Spleen (tissue), 11 donors: ENCODE measurements at regions not wholly inside any gene's neighbourhood (a gene's known extent, or its start where the extent isn't known, plus 50 kb on each side); places are given as distances from the start of the nearest gene placed in this dataset.

Experiments
- DNase-seq: peaks from one replicate; pipeline ENCODE4 v3.0.0-alpha.2; 2020
- H3K27ac ChIP-seq, 8 donors: fragments of 200-600 bp; sonication (generic) in 7 of 8; 1 replicate in 4 of 8; 2 replicates in 4 of 8; pipeline versions ENCODE4 v1.5.0 to v1.8.0; 2016 to 2021; ENCODE audit warnings: inconsistent platforms in 4 of 8, mild to moderate bottlenecking in 4 of 8, moderate library complexity in 1 of 8
- H3K27me3 ChIP-seq, 7 donors: fragments of 200-600 bp; sonication (generic) in 6 of 7; replicated peaks in 1 of 7; 1 replicate in 4 of 7; 2 replicates in 3 of 7; pipeline versions ENCODE4 v1.5.0 to v1.8.0; 2016 to 2021; ENCODE audit warnings: inconsistent platforms in 3 of 7, mild to moderate bottlenecking in 1 of 7
- H3K36me3 ChIP-seq, 6 donors: fragments of 200-600 bp; sonication (generic) in 5 of 6; 1 replicate in 4 of 6; 2 replicates in 2 of 6; pipeline versions ENCODE4 v1.5.0 to v1.8.0; 2016 to 2021; ENCODE audit warnings: inconsistent platforms in 2 of 6
- H3K4me1 ChIP-seq, 6 donors: fragments of 200-600 bp; sonication (generic) in 5 of 6; 1 replicate in 3 of 6; 2 replicates in 3 of 6; pipeline versions ENCODE4 v1.5.0 to v1.8.0; 2016 to 2021; ENCODE audit warnings: inconsistent platforms in 3 of 6
- H3K4me3 ChIP-seq, 8 donors: fragments of 200-600 bp; sonication (generic) in 7 of 8; 1 replicate in 4 of 8; 2 replicates in 4 of 8; pipeline versions ENCODE4 v1.5.0 to v1.8.0; 2016 to 2021; ENCODE audit warnings: inconsistent platforms in 4 of 8, mild to moderate bottlenecking in 4 of 8, moderate library complexity in 2 of 8
- H3K9me3 ChIP-seq, 8 donors: fragments of 200-600 bp; sonication (generic) in 7 of 8; 1 replicate in 4 of 8; 2 replicates in 4 of 8; pipeline versions ENCODE4 v1.5.0 to v1.8.0; 2016 to 2021; ENCODE audit warnings: inconsistent platforms in 4 of 8
- POLR2A ChIP-seq, 3 donors: fragments of 450-650 bp; IDR thresholded peaks; one replicate each; pipeline ENCODE4 v1.5.1; 2017; ENCODE audit warnings: antibody characterized with exemption in 3 of 3, mild to moderate bottlenecking in 1 of 3
- POLR2AphosphoS5 ChIP-seq, 3 donors: sonication (generic); formaldehyde crosslinking; IDR thresholded peaks; one replicate each; pipeline ENCODE4 v1.5.1; 2017; ENCODE audit warnings: antibody characterized with exemption in 3 of 3
- WGBS, 5 donors: extraction: QIAGEN DNeasy Blood & Tissue Kit in 3 of 5; methylation state at CpG; one replicate each; pipeline versions ENCODE4 v1.1.5 to v1.1.7; 2013 to 2018; 5-methylcytosine and 5-hydroxymethylcytosine counted together
- intact Hi-C: fragments of 100-400 bp; cut with DNase I; formaldehyde crosslinking; loops from one replicate; pipeline ENCODE4 v1.15.0; 2023; ENCODE audit warnings: low total_unique reads
- TF ChIP-seq, protein P1 (sequence below), 11 experiments: fragments of 200-600 bp in 7 of 11; fragments of 450-650 bp in 4 of 11; sonication (generic) in 4 of 11; IDR thresholded peaks in 8 of 11; conservative IDR thresholded peaks in 3 of 11; 1 replicate in 7 of 11; 2 replicates in 4 of 11; pipeline versions ENCODE4 v1.4.0 to v1.8.0; 2016 to 2021; ENCODE audit warnings: antibody characterized with exemption in 11 of 11, inconsistent platforms in 4 of 11, mild to moderate bottlenecking in 1 of 11
- donor health status: healthy with polysubstance abuse.
- donor health status: DM: no; HTN: no; CAD: no; lungs with moderate emphysema.
- donor health status: DM: no; HTN: no; CAD: no.
- donor health status: Bipolar disorder and iron deficiency.
- donor health status: healthy.
- donor health status: DM: no; HTN: no; CAD: no.
- donor health status: DM: yes; HTN: yes; CAD: no.

DNA sequence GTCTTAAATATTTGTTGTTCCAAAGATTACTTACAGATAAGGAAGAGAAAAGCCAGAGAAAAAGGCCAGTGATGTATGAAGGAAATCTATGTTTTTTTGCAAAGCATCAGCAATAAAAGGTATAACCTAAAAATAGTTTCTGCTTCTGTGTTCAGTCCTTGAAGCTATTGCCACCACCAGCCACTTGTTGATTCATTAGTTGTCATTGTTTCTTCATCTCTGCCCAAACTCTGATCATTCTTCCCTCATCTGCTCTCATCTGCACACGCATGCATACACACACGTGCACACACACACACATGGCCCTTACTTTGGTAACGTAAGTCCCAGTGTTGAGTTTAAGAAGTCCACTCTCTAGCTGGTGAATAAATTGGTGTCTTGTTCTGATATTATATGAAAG lies 540.7 kb downstream of the GATA3 start:
- Histone ChIP-seq H3K4me1 (no peaks in the 10 kb centered on the region), H3K9me3 (no peaks in the 10 kb centered on the region), H3K4me3 (no peak overlapping the region), H3K27ac (no peak overlapping the region), H3K36me3 (no peaks in the 10 kb centered on the region), H3K27me3 (no peaks in the 10 kb centered on the region)
- intact Hi-C loops, result no loop called here
- 59 to 87% (median 63%) methylated on average over 3 of the region's 3 CpGs for WGBS, 5 donors
- no peak for DNase-seq
- TF ChIP-seq POLR2A (IDR thresholded peaks at IDR 0.05) (no peak), POLR2AphosphoS5 (IDR thresholded peaks at IDR 0.05) (no peak)
- TF ChIP-seq, protein P1, sequence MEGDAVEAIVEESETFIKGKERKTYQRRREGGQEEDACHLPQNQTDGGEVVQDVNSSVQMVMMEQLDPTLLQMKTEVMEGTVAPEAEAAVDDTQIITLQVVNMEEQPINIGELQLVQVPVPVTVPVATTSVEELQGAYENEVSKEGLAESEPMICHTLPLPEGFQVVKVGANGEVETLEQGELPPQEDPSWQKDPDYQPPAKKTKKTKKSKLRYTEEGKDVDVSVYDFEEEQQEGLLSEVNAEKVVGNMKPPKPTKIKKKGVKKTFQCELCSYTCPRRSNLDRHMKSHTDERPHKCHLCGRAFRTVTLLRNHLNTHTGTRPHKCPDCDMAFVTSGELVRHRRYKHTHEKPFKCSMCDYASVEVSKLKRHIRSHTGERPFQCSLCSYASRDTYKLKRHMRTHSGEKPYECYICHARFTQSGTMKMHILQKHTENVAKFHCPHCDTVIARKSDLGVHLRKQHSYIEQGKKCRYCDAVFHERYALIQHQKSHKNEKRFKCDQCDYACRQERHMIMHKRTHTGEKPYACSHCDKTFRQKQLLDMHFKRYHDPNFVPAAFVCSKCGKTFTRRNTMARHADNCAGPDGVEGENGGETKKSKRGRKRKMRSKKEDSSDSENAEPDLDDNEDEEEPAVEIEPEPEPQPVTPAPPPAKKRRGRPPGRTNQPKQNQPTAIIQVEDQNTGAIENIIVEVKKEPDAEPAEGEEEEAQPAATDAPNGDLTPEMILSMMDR (IDR thresholded peaks at IDR 0.05 in 8 of 11, conservative IDR thresholded peaks at IDR 0.05 in 3 of 11), result no peak

- Histone ChIP-seq H3K4me3 (no peak overlapping the region), H3K9me3 (no peaks in the 10 kb centered on the region), H3K36me3 (no peaks in the 10 kb centered on the region), H3K4me1 (no peaks in the 10 kb centered on the region), H3K27ac (no peak overlapping the region), H3K27me3 (no peaks in the 10 kb centered on the region)
- intact Hi-C loops, result no loop called here
- TF ChIP-seq, protein P1 (IDR thresholded peaks at IDR 0.05 in 8 of 11, conservative IDR thresholded peaks at IDR 0.05 in 3 of 11), result no peak
- TF ChIP-seq POLR2AphosphoS5 (IDR thresholded peaks at IDR 0.05) (no peak), POLR2A (IDR thresholded peaks at IDR 0.05) (no peak)
- 75 to 86% (median 85%) methylated on average over 5 of the region's 5 CpGs for WGBS, 5 donors
- DNase-seq, result no peak
These were observed 542.5 kb downstream of the GATA3 start for GRCh38 chr10:8596929-8597472.

DNA sequence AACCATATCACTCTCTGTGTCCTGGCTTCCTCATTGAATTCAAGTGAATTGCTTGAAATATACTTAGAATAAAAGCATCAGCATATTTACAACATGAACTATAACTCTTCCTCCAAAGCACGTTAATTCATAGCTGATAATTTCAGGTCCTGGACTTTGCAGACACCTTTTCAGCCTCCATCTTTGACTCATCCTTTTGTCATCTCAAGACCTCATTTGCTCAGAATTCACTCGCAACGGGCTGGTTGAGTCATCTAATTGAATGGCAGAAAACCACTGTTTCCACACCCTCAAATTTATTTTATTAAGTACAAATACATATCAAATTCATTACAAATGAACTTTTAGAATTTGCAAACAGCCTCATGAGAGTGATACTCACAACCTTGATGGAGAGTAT lies 545.7 kb downstream of the GATA3 start:
- Histone ChIP-seq H3K27ac (no peak overlapping the region), H3K4me3 (no peak overlapping the region), H3K36me3 (no peaks in the 10 kb centered on the region), H3K9me3 (peaks cover 0 to 11% (median 5%) of the 10 kb centered on the region in 8 donors), H3K27me3 (no peaks in the 10 kb centered on the region), H3K4me1 (no peaks in the 10 kb centered on the region)
- no peak for DNase-seq
- TF ChIP-seq POLR2AphosphoS5 (IDR thresholded peaks at IDR 0.05), result no peak
- TF ChIP-seq, protein P1 (IDR thresholded peaks at IDR 0.05 in 8 of 11, conservative IDR thresholded peaks at IDR 0.05 in 3 of 11), result no peak
- no peak for TF ChIP-seq POLR2A (IDR thresholded peaks at IDR 0.05)
- intact Hi-C loops, result no loop called here
- WGBS, 5 donors, result 75 to 95% (median 82%) methylated on average over 3 of the region's 3 CpGs

- Histone ChIP-seq H3K9me3 (peaks cover 0 to 36% (median 25%) of the 10 kb centered on the region in 8 donors), H3K36me3 (no peaks in the 10 kb centered on the region), H3K4me1 (no peaks in the 10 kb centered on the region), H3K27me3 (no peaks in the 10 kb centered on the region), H3K27ac (no peak overlapping the region), H3K4me3 (no peak overlapping the region)
- TF ChIP-seq POLR2AphosphoS5 (IDR thresholded peaks at IDR 0.05) (no peak), POLR2A (IDR thresholded peaks at IDR 0.05) (no peak)
- TF ChIP-seq, protein P1 (IDR thresholded peaks at IDR 0.05 in 8 of 11, conservative IDR thresholded peaks at IDR 0.05 in 3 of 11), result no peak
- 69 to 88% (median 82%) methylated on average over 1 of the region's 1 CpG for WGBS, 5 donors
- intact Hi-C loops, result no loop called here
- no peak for DNase-seq
These were observed 548.3 kb downstream of the GATA3 start for GRCh38 chr10:8602821-8603220.
